CD4-positive, alpha-beta T cell treated with Interleukin-1 beta for 1 hour (primary cell): ENCODE measurements at regions not wholly inside any gene's neighbourhood (a gene's known extent, or its start where the extent isn't known, plus 50 kb on each side); places are given as distances from the start of the nearest gene placed in this dataset.
A peak's percentile ranks its signal among the peaks of the same experiment; 100 is the strongest.
"Not testable (repeated sequence)": the region's sequence is repeated elsewhere in the genome, so short reads cannot be mapped to it uniquely, and the experiment has no call there.

Source experiments
- DNase-seq, 2 donors: peaks; one replicate each; pipeline ENCODE4 v3.0.0-alpha.2; 2020 to 2022

DNA sequence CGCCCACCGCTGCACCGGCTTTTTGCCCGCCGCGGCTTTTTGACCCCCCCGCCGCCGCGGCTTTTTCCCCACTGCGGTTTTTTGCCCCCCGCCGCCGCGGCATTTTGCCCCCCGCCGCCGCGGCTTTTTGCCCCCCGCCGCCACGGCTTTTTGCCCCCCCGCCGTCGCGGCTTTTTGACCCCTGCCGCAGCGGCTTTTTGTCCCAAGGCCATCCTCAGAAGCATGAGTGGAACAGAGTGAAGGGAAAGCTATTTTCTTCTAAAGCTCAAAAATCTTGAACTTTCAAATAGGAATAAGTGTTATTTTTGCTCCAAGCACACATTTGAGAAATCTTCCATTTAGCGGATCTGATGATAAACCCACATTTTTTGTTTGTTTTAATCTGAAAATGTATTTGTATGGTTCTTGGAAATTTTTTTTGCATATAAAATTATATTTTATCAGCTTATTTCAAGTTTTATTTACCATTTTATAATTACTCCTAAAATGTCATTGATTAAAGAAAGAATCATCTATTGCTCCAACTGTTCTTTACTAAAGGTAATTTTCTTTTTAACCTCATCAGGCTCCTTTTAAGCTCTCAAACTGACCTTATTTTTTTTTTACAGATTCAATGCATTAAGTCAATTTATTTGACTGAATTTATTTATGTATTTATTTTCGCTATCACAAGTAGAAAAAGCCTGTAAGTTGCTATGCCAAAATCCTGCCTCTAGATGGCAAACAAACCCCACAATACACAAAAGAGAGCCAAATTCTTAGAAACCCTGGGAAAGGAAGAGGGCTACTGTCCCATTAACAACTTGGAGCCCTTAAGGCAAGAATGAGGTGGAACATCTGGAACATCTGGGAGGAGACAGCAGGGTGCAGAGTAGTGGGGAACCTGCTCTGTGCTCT, 460.3 kb downstream of the ZNF33B start:
- DNase-seq = peak in 1 of 2 donors; percentile 9

GRCh38 chr10:42177077-42177792, 461.1 kb downstream of the ZNF33B start:
- DNase-seq = no peak

DNA sequence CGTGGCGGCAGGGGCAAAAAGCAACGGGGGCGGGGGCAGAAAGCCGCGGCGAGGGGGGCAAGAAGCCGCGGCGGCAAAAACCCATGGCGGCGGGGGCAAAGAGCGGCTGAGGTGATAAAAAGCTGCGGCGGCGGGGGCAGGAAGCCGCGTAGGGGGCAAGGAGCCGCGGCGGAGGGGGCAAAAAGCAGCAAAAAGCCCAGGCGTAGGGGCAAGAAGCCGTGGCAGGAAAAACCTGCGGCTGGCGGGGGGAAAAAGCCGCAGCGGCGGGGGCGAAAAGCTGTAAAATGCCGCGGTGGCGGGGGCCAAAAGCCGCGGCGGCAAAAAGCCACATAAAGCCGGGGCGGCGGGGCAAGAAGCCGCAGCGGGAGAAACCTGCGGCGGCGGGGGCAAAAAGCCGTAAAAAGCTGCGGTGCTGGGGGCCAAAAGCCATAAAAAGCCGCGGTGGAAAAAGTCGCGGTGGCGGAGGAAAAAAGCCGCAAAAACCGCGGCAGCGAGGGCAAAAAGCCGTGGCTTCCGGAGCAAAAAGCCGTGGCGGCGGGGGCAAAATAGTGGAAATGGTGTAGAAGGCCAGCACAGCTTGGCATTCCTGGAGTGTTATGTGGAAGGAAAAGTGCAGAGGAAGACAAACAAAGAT, 487.8 kb downstream of the ZNF33B start:
- no peak for DNase-seq

DNA sequence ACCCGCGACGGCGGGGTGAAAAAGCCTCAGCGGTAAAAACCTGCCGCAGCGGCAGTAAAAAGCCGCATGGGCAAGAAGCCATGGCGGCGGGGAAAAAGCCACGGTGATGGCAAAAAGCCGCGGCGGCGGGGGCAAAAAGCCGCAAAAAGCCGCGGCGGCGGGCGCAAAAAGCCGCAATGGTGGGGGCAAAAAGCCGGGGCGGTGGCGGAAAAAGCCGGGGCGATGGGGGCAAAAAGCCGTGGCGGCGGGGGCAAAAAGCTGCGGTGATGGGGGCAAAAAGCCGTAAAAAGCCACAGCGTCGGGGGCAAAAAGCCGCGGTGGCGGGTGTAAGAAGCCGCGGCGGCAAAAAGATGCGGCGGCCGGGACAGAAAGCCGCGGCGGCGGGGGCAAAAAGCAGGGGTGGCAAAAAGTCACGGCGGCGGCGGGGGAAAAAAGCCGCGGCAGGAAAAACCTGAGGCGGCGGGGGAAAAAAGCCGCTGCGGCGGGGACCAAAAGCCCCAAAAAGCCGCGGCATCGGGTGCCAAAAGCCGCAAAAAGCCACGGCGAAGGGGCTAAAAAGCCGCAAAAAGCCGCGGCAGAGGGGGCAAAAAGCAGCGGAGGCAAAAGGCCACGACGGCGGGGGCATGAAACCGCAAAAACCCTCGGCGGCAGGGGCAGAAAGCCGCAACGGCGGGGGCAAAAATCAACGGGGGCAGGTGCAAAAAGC, 488.5 kb downstream of the ZNF33B start:
- no peak for DNase-seq

DNA sequence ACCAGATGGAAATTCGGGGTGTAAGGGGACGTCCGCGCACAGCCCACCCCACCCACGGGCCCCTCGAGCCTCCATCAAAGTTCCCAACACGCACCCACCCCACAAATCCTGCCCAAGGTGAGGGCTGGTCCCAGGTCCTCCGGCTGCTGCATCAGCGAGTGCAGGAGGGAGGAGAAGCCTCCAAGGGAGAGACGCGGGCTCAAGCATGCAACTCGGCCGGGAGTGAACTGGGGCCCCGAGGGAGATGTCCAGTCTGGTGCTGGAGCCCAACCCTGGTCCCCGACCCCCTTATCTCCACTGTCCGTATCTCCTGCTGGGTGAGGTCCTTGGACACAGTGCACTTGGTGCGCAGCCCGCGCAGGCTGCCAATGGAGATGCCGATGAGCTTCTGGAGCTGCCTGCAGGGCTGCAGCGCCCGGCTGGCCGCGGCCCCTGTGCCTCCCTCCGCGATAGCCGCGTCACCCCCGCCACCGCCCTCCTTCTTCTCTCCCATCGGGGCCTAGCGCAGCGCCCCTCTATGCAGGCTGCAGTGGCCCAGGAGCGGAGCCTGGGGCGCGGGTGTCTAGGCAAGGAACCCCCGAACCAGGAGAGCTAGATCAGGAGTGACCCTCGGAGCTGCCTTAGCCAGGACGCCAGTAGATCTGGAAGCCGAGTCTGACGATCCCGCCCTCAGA, 489.2 kb downstream of the ZNF33B start:
- no peak for DNase-seq

DNA sequence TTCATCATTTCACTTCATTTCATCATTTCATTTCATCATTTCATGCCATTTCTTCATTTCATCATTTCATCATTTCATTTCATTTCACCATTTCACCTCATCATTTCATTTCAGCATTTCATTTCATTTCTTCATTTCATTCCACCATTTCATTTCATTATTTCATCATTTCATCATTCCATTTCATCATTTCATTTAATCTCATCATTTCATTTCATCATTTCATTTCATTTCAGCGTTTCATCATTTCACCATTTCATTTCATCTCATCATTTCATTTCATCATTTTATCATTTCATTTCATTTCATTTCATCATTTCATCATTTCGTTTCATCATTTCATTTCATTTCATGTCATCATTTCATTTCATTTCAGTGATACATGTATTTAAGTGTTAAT, 492.2 kb downstream of the ZNF33B start:
- DNase-seq = not testable (repeated sequence)

GRCh38 chr10:42138023-42138422, 500.3 kb downstream of the ZNF33B start:
- not testable (repeated sequence) for DNase-seq

DNA sequence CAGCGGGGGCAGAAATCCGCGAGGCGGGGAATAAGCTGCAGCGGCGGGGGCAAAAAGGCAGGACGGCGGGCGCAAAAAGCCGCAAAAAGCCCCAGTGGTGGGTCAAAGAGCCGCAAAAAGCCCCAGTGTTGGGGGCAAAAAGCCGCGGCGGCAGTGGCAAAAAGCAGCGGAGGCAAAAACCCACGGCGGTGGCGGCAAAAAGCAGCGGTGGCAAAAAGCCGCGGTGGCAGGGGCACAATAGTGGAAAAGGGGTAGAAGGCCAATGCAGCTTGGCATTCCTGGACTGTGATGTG, 525.3 kb downstream of the ZNF33B start:
- no peak for DNase-seq

GRCh38 chr10:42112331-42113157, 525.8 kb downstream of the ZNF33B start:
- no peak for DNase-seq

- no peak for DNase-seq
These were observed 526.6 kb downstream of the ZNF33B start for GRCh38 chr10:42111661-42112330.

DNA sequence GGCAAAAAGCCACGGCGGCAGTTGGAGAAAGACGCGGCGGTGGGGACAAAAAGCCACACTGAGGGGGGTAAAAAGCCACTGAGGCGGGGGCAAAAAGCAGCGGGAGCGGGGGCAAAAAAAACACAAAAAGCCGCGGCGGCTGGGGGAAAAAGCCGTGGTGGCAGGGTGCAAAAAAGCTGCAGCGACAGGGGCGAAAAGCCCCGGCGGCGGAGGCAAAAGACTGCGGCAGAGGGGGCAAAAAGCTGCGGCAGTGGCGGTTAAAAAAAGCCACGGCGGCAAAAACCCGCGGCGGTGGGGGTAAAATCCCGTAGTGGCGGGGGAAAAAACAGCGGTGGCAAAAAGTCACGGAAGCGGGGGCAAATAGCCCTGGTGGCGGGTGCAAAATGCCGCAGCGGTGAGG, 527.3 kb downstream of the ZNF33B start:
- DNase-seq = no peak
